K562 (cell line): ENCODE measurements at regions not wholly inside any gene's neighbourhood (a gene's known extent, or its start where the extent isn't known, plus 50 kb on each side); places are given as distances from the start of the nearest gene placed in this dataset.

Source experiments
- ATAC-seq: fragments of 200-7000 bp; cut with Tn5 transposase; 3 replicates; pipeline ENCODE4 v1.9.1; 2020; ENCODE audit warnings: moderate library complexity
- BruUV-seq: library from RNA; stranded (reverse); fragments of 400-500 nt; replicated peaks from 2 replicates; lab custom pipeline; 2021; lab: Mats Ljungman, UMichigan
- CTCF ChIA-PET: fragments of 300-600 bp; formaldehyde crosslinking; extraction: SDS; loops from one replicate; lab custom pipeline; 2021; ENCODE audit warnings: low intra/inter-chr PET ratio; lab: Yijun Ruan, JAX
- POLR2A ChIA-PET: fragments of 300-600, 350-650 bp; sonication (Branson Sonifier 250); formaldehyde crosslinking; extraction: SDS; loops from one replicate; lab custom pipeline; 2021; ENCODE audit warnings: antibody characterized with exemption, inconsistent platforms; lab: Yijun Ruan, JAX
- DNase-seq, 4 experiments: peaks; one replicate each; pipeline versions ENCODE4 v3.0.0 to v3.0.0-alpha.2; 2011 to 2018; ENCODE audit warnings: low spot score in 3 of 4, mixed read lengths in 3 of 4; ENCODE audit errors: extremely low read depth in 1 of 4
- FAIRE-seq: peaks from 2 replicates; lab custom pipeline; 2011; peaks lifted over from hg19 to GRCh38; lab: Jason Lieb, UNC
- H2AFZ ChIP-seq: 2 replicates; pipeline ENCODE4 v1.6.0; 2011; ENCODE audit warnings: low read depth, low read length, control low read depth, inconsistent platforms
- H3K27ac ChIP-seq: fragments of 200-600 bp; 3 replicates; pipeline ENCODE4 v1.8.0; 2011; ENCODE audit warnings: low read depth, mild to moderate bottlenecking, control low read depth, inconsistent platforms, low read length, moderate library complexity, mixed read lengths; ENCODE audit errors: extremely low read depth
- H3K27me3 ChIP-seq, 2 experiments: fragments of 300-600 bp in 1 of 2; 2 replicates in 1 of 2; 3 replicates in 1 of 2; pipeline versions ENCODE4 v1.6.0 to v1.8.0; 2011; ENCODE audit warnings: inconsistent platforms in 2 of 2, low read length in 2 of 2, mild to moderate bottlenecking in 1 of 2, mixed read lengths in 1 of 2, moderate library complexity in 1 of 2; ENCODE audit not compliant: control insufficient read depth in 2 of 2, insufficient read depth in 2 of 2
- H3K36me3 ChIP-seq: fragments of 300-600 bp; 3 replicates; pipeline ENCODE4 v1.8.0; 2011; ENCODE audit warnings: mild to moderate bottlenecking, low read length, inconsistent platforms; ENCODE audit not compliant: control insufficient read depth, insufficient read depth
- H3K4me1 ChIP-seq, 2 experiments: fragments of 200-600 bp in 1 of 2; replicated peaks in 1 of 2; 2 replicates in 1 of 2; 3 replicates in 1 of 2; pipeline versions ENCODE4 v1.5.1 to v1.8.0; 2011; ENCODE audit warnings: inconsistent platforms in 2 of 2, low read length in 2 of 2, mild to moderate bottlenecking in 1 of 2, mixed read lengths in 1 of 2, moderate library complexity in 1 of 2; ENCODE audit not compliant: control insufficient read depth in 2 of 2, insufficient read depth in 2 of 2
- H3K4me2 ChIP-seq: 2 replicates; pipeline ENCODE4 v1.6.1; 2011; ENCODE audit warnings: low read length, control low read depth, inconsistent platforms, mixed read lengths; ENCODE audit not compliant: insufficient read depth
- H3K4me3 ChIP-seq: fragments of 200-600 bp; sonication (generic), shearing (Covaris generic); 2 replicates; pipeline ENCODE4 v1.5.1; 2016; ENCODE audit warnings: control low read depth, inconsistent platforms
- H3K79me2 ChIP-seq: fragments of 200-600 bp; 3 replicates; pipeline ENCODE4 v1.8.0; 2011; ENCODE audit warnings: low read length, inconsistent platforms; ENCODE audit not compliant: control insufficient read depth, insufficient read depth
- H3K9ac ChIP-seq, 2 experiments: 2 replicates each; pipeline versions ENCODE4 v1.6.0 to v1.6.1; 2011; ENCODE audit warnings: low read depth in 2 of 2, low read length in 2 of 2, control low read depth in 1 of 2, inconsistent platforms in 1 of 2, mild to moderate bottlenecking in 1 of 2, mixed read lengths in 1 of 2; ENCODE audit not compliant: insufficient read depth in 1 of 2
- H3K9me1 ChIP-seq: one replicate; pipeline ENCODE4 v1.6.0; 2011; ENCODE audit warnings: inconsistent platforms, mild to moderate bottlenecking, low read length, moderate library complexity; ENCODE audit not compliant: control insufficient read depth, insufficient read depth
- H3K9me3 ChIP-seq: replicated peaks from 2 replicates; pipeline ENCODE4 v1.5.1; 2011; ENCODE audit warnings: low read depth, low read length, inconsistent platforms; ENCODE audit not compliant: control insufficient read depth, insufficient read depth
- H4K20me1 ChIP-seq: replicated peaks from 2 replicates; pipeline ENCODE4 v1.6.1; 2011; ENCODE audit warnings: low read length, inconsistent platforms, mixed read lengths; ENCODE audit not compliant: control insufficient read depth, insufficient read depth
- CAMTA2 ChIP-seq: fragments of 250-450 bp; sonication (Bioruptor Pico); conservative IDR thresholded peaks from 2 replicates; pipeline ENCODE4 v1.5.1; 2022
- HNRNPUL1 ChIP-seq: fragments of 200-400 bp; formaldehyde crosslinking; IDR thresholded peaks from 2 replicates; pipeline ENCODE4 v1.6.1; 2017; ENCODE audit warnings: low read length
- KDM1A ChIP-seq, 2 experiments: fragments of 450-650 bp; IDR thresholded peaks; 2 replicates each; pipeline ENCODE4 v1.6.1; 2016; ENCODE audit warnings: mild to moderate bottlenecking in 2 of 2
- LARP7 ChIP-seq: fragments of 450-650 bp; IDR thresholded peaks from 2 replicates; pipeline ENCODE4 v1.6.1; 2016
- SMARCA4 ChIP-seq: fragments of 450-650 bp; IDR thresholded peaks from 2 replicates; pipeline ENCODE4 v1.6.1; 2016
- SMC3 ChIP-seq: conservative IDR thresholded peaks from 2 replicates; pipeline ENCODE4 v1.6.1; 2011; ENCODE audit warnings: low read depth, low read length, improper control_type of control experiment; ENCODE audit not compliant: insufficient read depth
- TEAD2 ChIP-seq: fragments of 450-650 bp; IDR thresholded peaks from 2 replicates; pipeline ENCODE4 v1.6.1; 2016; ENCODE audit warnings: missing genetic modification characterization, control low read depth, missing compliant biosample characterization
- ZBTB40 ChIP-seq, 2 experiments: fragments of 450-650 bp in 1 of 2; sonication (generic) in 1 of 2; formaldehyde crosslinking in 1 of 2; IDR thresholded peaks; 2 replicates each; pipeline versions ENCODE4 v1.7.1 to v1.9.0; 2016 to 2022; ENCODE audit warnings: inconsistent platforms in 1 of 2, mild to moderate bottlenecking in 1 of 2, missing genetic modification reagents in 1 of 2
- ZC3H11A ChIP-seq: IDR thresholded peaks from 2 replicates; pipeline ENCODE4 v1.6.1; 2012; ENCODE audit warnings: low read depth, low read length, improper control_type of control experiment
- ZFP91 ChIP-seq: sonication (generic); formaldehyde crosslinking; IDR thresholded peaks from 2 replicates; pipeline ENCODE4 v1.8.0; 2022; ENCODE audit warnings: mild to moderate bottlenecking, missing genetic modification reagents
- ZKSCAN8 ChIP-seq: fragments of 200-800 bp; sonication (Bioruptor generic); IDR thresholded peaks from 2 replicates; pipeline ENCODE4 v1.6.1; 2016; ENCODE audit warnings: missing genetic modification characterization, missing compliant biosample characterization
- ZNF24 ChIP-seq: fragments of 450-650 bp; IDR thresholded peaks from 2 replicates; pipeline ENCODE4 v1.6.1; 2016
- ZNF561 ChIP-seq: fragments of 450-650 bp; formaldehyde crosslinking; conservative IDR thresholded peaks from 2 replicates; pipeline ENCODE4 v1.4.0; 2020; ENCODE audit warnings: mild to moderate bottlenecking, moderate library complexity
- ZNF589 ChIP-seq: fragments of 200-800 bp; sonication (Bioruptor generic); IDR thresholded peaks from 2 replicates; pipeline ENCODE4 v1.6.1; 2016; ENCODE audit warnings: low read depth, missing genetic modification characterization, missing compliant biosample characterization
- WGBS: fragments of 100-300 bp; shearing (Covaris generic); methylation state at CpG from one replicate; pipeline ENCODE4 v1.1.6; 2016; ENCODE audit warnings: low coverage, mixed read lengths; ENCODE audit not compliant: insufficient coverage; ENCODE audit errors: missing lambda C conversion rate; 5-methylcytosine and 5-hydroxymethylcytosine counted together
- in situ Hi-C: fragments of 300-500 bp; cut with MboI; formaldehyde crosslinking; loops from 4 replicates; pipeline ENCODE4 v1.15.0; 2018; ENCODE audit warnings: inconsistent platforms, mixed read lengths
- intact Hi-C: fragments of 100-400 bp; cut with micrococcal nuclease; formaldehyde crosslinking; loops from 2 replicates; pipeline ENCODE4 v1.14.2; 2022

- DNase-seq (no peak), FAIRE-seq (no peak), ATAC-seq (no peak)
- H2AFZ ChIP-seq, result no peak overlapping the region
- H3K4me1 ChIP-seq, result peaks cover 0 to 2% of the 10 kb centered on the region in 2 experiments; a peak in 1 of 5 replicates
- H3K4me2 ChIP-seq, result no peak overlapping the region
- peaks cover 0 to 8% of the 10 kb centered on the region in 2 experiments; a peak in 1 of 5 replicates for H3K27me3 ChIP-seq
- no peaks in the 10 kb centered on the region for H3K79me2 ChIP-seq
- CTCF ChIA-PET, result no interaction called here
- POLR2A ChIA-PET, result interaction anchor here (0.6 kb wide), 1 partner anchor 273 kb away, joined by 3 read pairs; no protein-coding TSS in a partner anchor
- H3K4me3 ChIP-seq, result no peak overlapping the region
- no peaks in the 10 kb centered on the region for H3K9me1 ChIP-seq
- 38% methylated on average over 1 of the region's 1 CpG for WGBS
- H3K9me3 ChIP-seq, result no peaks in the 10 kb centered on the region
- H4K20me1 ChIP-seq, result no peaks in the 10 kb centered on the region
- no peak overlapping the region for H3K27ac ChIP-seq
- no peak overlapping the region for H3K9ac ChIP-seq
- H3K36me3 ChIP-seq, result no peaks in the 10 kb centered on the region
- intact Hi-C loops (no loop called here), in situ Hi-C loops (no loop called here)
- no TSS peak for BruUV-seq
- TF ChIP-seq ZC3H11A, result no peak
- no peak for TF ChIP-seq TEAD2 (tag)
- TF ChIP-seq ZKSCAN8 (CRISPR knock-in tag), result peak; percentile 40; the same call in 1 of the 2 replicates
- no peak for TF ChIP-seq ZFP91 (CRISPR knock-in tag)
- 0 out of 2 replicates have a peak, but pooled peaks have one; percentile 26 for TF ChIP-seq ZNF24
- TF ChIP-seq ZBTB40 (IDR thresholded peaks at IDR 0.05), result peak; percentile 93
- peak; percentile 62 for TF ChIP-seq ZBTB40 (CRISPR knock-in tag; IDR thresholded peaks at IDR 0.05)
- no peak for TF ChIP-seq SMC3
- TF ChIP-seq ZNF561 (CRISPR knock-in tag), result no peak
- 0 out of 2 replicates have a peak, but pooled peaks have one; percentile 56 for TF ChIP-seq ZNF589
- TF ChIP-seq SMARCA4, result no peak
- TF ChIP-seq HNRNPUL1, result no peak
- TF ChIP-seq KDM1A (IDR thresholded peaks at IDR 0.05), result no peak
- TF ChIP-seq CAMTA2, result no peak
- no peak for TF ChIP-seq LARP7
These were observed 208.7 kb downstream of the EMX2 start for GRCh38 chr10:117751259-117751658.
